ENCODE measurements at regions not wholly inside any gene's neighbourhood (a gene's known extent, or its start where the extent isn't known, plus 50 kb on each side); places are given as distances from the start of the nearest gene placed in this dataset.
A peak's percentile ranks its signal among the peaks of the same experiment; 100 is the strongest.
"Not testable (repeated sequence)": the region's sequence is repeated elsewhere in the genome, so short reads cannot be mapped to it uniquely, and the experiment has no call there.

DNA sequence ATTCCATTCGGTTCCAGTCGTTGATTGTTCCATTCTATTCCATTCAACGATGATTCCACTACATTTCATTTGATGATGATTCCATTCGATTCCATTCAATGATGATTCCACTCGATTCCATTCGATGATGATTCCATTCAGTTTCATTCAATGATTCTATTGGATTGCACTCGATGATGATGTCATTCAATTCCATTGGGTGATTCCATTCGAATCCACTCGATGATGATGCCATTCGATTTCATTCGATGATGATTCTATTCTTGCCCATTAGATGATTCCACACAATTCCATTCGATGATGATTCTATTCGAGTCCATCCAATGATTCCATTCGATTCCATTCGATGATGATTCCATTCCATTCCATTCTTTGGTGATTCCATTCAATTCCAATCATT, 1283.7 kb downstream of the TP53TG3F start:
- DNase-seq (no peak), ATAC-seq (no peak)
- intact Hi-C loops (cut with DNase I) = no loop called here
- WGBS (ENCODE audit: insufficient coverage, low coverage, low lambda C conversion rate, missing lambda C conversion rate) = 61% methylated on average over 15 of the region's 15 CpGs
- TF ChIP-seq, protein P1, sequence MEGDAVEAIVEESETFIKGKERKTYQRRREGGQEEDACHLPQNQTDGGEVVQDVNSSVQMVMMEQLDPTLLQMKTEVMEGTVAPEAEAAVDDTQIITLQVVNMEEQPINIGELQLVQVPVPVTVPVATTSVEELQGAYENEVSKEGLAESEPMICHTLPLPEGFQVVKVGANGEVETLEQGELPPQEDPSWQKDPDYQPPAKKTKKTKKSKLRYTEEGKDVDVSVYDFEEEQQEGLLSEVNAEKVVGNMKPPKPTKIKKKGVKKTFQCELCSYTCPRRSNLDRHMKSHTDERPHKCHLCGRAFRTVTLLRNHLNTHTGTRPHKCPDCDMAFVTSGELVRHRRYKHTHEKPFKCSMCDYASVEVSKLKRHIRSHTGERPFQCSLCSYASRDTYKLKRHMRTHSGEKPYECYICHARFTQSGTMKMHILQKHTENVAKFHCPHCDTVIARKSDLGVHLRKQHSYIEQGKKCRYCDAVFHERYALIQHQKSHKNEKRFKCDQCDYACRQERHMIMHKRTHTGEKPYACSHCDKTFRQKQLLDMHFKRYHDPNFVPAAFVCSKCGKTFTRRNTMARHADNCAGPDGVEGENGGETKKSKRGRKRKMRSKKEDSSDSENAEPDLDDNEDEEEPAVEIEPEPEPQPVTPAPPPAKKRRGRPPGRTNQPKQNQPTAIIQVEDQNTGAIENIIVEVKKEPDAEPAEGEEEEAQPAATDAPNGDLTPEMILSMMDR (IDR thresholded peaks at IDR 0.05) = no peak
- no peak for TF ChIP-seq POLR2A (IDR thresholded peaks at IDR 0.05)
- no peak overlapping the region for H3K27ac ChIP-seq
- no peak overlapping the region for H3K4me3 ChIP-seq
- H3K9me3 ChIP-seq = peaks cover 0 to 27% (median 0%) of the 10 kb centered on the region in 4 donors
- no peaks in the 10 kb centered on the region for H3K36me3 ChIP-seq
- H3K4me1 ChIP-seq = no peaks in the 10 kb centered on the region
- no peaks in the 10 kb centered on the region for H3K27me3 ChIP-seq

DNA sequence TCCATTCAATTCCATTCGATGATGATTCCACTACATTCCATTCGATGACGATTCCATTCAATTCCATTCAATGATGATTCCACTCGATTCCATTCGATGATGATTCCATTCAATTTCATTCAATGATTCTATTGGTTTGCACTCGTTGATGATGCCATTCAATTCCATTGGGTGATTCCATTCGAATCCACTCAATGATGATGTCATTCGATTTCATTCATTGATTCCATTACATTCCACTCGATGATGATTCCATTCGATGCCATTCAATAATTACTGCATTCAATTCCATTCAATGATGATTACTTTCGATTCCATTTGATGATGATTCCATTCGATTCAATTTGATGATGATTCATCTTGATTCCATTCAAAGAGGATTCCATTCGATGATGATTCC, 1299.4 kb downstream of the TP53TG3F start:
- intact Hi-C loops (cut with DNase I) = no loop called here
- no peak for ATAC-seq

DNA sequence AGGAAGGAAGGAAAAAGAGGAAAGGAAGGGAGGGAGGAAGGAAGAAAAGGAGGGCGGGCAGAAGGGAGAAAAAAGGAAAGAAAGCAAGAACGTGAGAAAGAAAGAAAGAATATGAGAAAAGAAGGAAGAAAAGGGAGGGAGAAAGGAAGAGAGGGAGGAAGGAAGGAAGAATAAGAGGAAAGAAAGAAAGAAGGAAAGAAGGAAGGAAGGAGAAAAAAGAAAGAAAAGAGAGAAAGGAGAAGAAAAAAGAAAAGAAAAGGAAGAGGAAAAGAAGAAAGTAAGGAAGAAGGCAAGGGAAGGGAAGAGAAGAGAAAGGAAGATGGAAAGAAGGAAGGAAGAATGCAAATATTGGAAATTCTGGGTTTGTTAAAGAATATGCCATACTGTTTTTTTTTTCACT, 1332.4 kb downstream of the TP53TG3F start:
- H3K4me1 ChIP-seq; H3K4me3 ChIP-seq; H3K27ac ChIP-seq; H3K36me3 ChIP-seq; ATAC-seq; H3K27me3 ChIP-seq; intact Hi-C loops (cut with DNase I); DNase-seq; H3K9me3 ChIP-seq: not testable (repeated sequence)
- WGBS (ENCODE audit: insufficient coverage, low coverage, low lambda C conversion rate, missing lambda C conversion rate) = 4% methylated on average over 2 of the region's 2 CpGs

More for the DNA sequence above, 1299.4 kb downstream of the TP53TG3F start:
- WGBS (ENCODE audit: insufficient coverage, low coverage, low lambda C conversion rate, missing lambda C conversion rate) = 58% methylated on average over 13 of the region's 13 CpGs
- H3K36me3 ChIP-seq = no peaks in the 10 kb centered on the region
- TF ChIP-seq, protein P1 (IDR thresholded peaks at IDR 0.05) = no peak
- no peak for TF ChIP-seq POLR2A (IDR thresholded peaks at IDR 0.05)
- no peak for DNase-seq
- H3K27me3 ChIP-seq = no peaks in the 10 kb centered on the region
- no peaks in the 10 kb centered on the region for H3K4me1 ChIP-seq
- peaks cover 0 to 25% (median 4%) of the 10 kb centered on the region in 4 donors for H3K9me3 ChIP-seq
- no peak overlapping the region for H3K27ac ChIP-seq
- H3K4me3 ChIP-seq = no peak overlapping the region

DNA sequence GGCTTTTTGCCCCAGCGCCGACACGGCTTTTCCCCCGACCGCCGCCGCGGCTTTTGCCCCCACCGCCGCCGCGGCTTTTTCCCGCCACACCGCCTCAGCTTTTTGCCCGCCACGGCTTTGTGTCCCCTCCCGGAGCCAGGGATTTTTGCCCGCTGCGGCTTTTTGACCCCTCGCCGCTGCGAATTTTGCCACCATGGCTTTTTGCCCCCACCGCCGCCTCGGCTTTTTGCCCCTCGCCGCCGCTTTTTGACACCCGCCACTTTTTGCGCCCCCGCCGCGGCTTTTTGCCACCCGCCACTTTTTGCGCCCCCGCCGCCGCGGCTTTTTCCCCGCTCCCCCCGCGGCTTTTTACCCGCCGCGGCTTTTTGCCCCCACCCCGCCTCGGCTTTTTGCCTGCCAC, 1342.5 kb downstream of the TP53TG3F start:
- intact Hi-C loops (cut with DNase I) = no loop called here
- no peaks in the 10 kb centered on the region for H3K4me1 ChIP-seq
- TF ChIP-seq, protein P1 (IDR thresholded peaks at IDR 0.05) = no peak
- TF ChIP-seq POLR2A (IDR thresholded peaks at IDR 0.05) = no peak
- WGBS (ENCODE audit: insufficient coverage, low coverage, low lambda C conversion rate, missing lambda C conversion rate) = 55% methylated on average over 23 of the region's 47 CpGs
- no peak overlapping the region for H3K4me3 ChIP-seq
- no peaks in the 10 kb centered on the region for H3K27me3 ChIP-seq
- H3K36me3 ChIP-seq = no peaks in the 10 kb centered on the region
- no peak overlapping the region for H3K27ac ChIP-seq
- no peaks in the 10 kb centered on the region for H3K9me3 ChIP-seq
- DNase-seq = peak in 2 of 3 donors; percentile 11 to 39
- no peak for ATAC-seq

DNA sequence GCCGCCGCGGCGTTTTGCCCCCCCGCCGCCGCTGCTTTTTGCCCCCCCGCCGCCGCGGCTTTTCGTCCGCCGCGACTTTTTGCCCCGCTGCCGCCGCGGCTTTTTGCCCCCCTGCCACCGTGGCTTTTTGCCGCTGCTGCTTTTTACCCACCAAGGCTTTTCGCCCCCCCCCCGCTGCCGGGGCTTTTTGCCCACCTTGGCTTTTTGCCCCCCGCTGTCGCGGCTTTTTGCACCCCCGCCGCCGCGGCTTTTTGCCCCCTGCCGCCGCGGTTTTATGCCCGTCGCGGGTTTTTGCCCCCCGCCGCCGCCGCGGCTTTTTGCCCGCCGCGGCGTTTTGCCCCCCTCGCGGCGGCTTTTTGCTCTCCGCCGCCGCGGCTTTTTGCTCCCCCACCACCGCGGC, 1343.0 kb downstream of the TP53TG3F start:
- Histone ChIP-seq H3K36me3 (no peaks in the 10 kb centered on the region), H3K9me3 (no peaks in the 10 kb centered on the region), H3K27me3 (no peaks in the 10 kb centered on the region), H3K27ac (no peak overlapping the region), H3K4me3 (no peak overlapping the region), H3K4me1 (no peaks in the 10 kb centered on the region)
- DNase-seq = peak in 1 of 3 donors; percentile 3
- 56% methylated on average over 32 of the region's 55 CpGs for WGBS (ENCODE audit: insufficient coverage, low coverage, low lambda C conversion rate, missing lambda C conversion rate)
- intact Hi-C loops (cut with DNase I) = no loop called here
- TF ChIP-seq, protein P1 (IDR thresholded peaks at IDR 0.05) = no peak
- TF ChIP-seq POLR2A (IDR thresholded peaks at IDR 0.05) = no peak
- no peak for ATAC-seq

All from right lobe of liver (tissue), 6 donors.